ENCODE measurements at regions not wholly inside any gene's neighbourhood (a gene's known extent, or its start where the extent isn't known, plus 50 kb on each side); places are given as distances from the start of the nearest gene placed in this dataset.

GRCh38 chr13:32905864-32906180, 110.4 kb upstream of the KL start:
- peaks cover 35% of the 10 kb centered on the region for H3K4me1 Mint-ChIP-seq (ENCODE audit: insufficient read depth, unreplicated experiment)
- no peaks in the 10 kb centered on the region for H3K36me3 Mint-ChIP-seq (ENCODE audit: insufficient read depth, unreplicated experiment)
- CTCF ChIA-PET = interaction anchor here (0.7 kb wide), 1 partner anchor 164 kb away, joined by 4 read pairs; no protein-coding TSS in a partner anchor
- TF ChIP-seq CTCF (IDR thresholded peaks at IDR 0.05; ENCODE audit: unreplicated experiment) = no peak
- no peak overlapping the region for H3K27ac Mint-ChIP-seq (ENCODE audit: low read depth, unreplicated experiment)
- BruUV-seq (replicated peaks) = no TSS peak
- no peak overlapping the region for H3K4me3 Mint-ChIP-seq (ENCODE audit: unreplicated experiment)
- H3K9me3 Mint-ChIP-seq (ENCODE audit: unreplicated experiment) = no peaks in the 10 kb centered on the region
- H3K27me3 Mint-ChIP-seq (ENCODE audit: insufficient read depth, unreplicated experiment) = no peaks in the 10 kb centered on the region
- intact Hi-C loops (cut with micrococcal nuclease) = loop anchor here (10.0 kb wide), 1 partner anchor 91 kb away; no protein-coding TSS in a partner anchor
- POLR2A ChIA-PET = interaction anchor here (1.1 kb wide), 1 partner anchor 9 kb away, joined by 9 read pairs; no protein-coding TSS in a partner anchor
- DNase-seq (ENCODE audit: unreplicated experiment) = no peak

GRCh38 chr13:32907211-32907610, 109.0 kb upstream of the KL start:
- intact Hi-C loops (cut with micrococcal nuclease) = loop anchor here (10.0 kb wide), 1 partner anchor 92 kb away; no protein-coding TSS in a partner anchor
- ChIA-PET CTCF (no interaction called here), POLR2A (no interaction called here)
- H3K9me3 Mint-ChIP-seq (ENCODE audit: unreplicated experiment) = no peaks in the 10 kb centered on the region
- no peak overlapping the region for H3K4me3 Mint-ChIP-seq (ENCODE audit: unreplicated experiment)
- H3K27ac Mint-ChIP-seq (ENCODE audit: low read depth, unreplicated experiment) = no peak overlapping the region
- H3K36me3 Mint-ChIP-seq (ENCODE audit: insufficient read depth, unreplicated experiment) = no peaks in the 10 kb centered on the region
- DNase-seq (ENCODE audit: unreplicated experiment) = no peak
- peaks cover 21% of the 10 kb centered on the region for H3K4me1 Mint-ChIP-seq (ENCODE audit: insufficient read depth, unreplicated experiment)
- no peaks in the 10 kb centered on the region for H3K27me3 Mint-ChIP-seq (ENCODE audit: insufficient read depth, unreplicated experiment)
- TF ChIP-seq CTCF (IDR thresholded peaks at IDR 0.05; ENCODE audit: unreplicated experiment) = no peak
- BruUV-seq (replicated peaks) = no TSS peak

- no peak overlapping the region for H3K27ac Mint-ChIP-seq (ENCODE audit: low read depth, unreplicated experiment)
- DNase-seq (ENCODE audit: unreplicated experiment) = no peak
- no peaks in the 10 kb centered on the region for H3K27me3 Mint-ChIP-seq (ENCODE audit: insufficient read depth, unreplicated experiment)
- ChIA-PET CTCF (interaction anchor here (0.6 to 1.8 kb wide), 6 partner anchors 9 to 323 kb away, joined by 3 to 5 read pairs (median 4); no protein-coding TSS in a partner anchor), POLR2A (interaction anchor here (1.0 to 1.2 kb wide), 2 partner anchors 9 to 30 kb away, joined by 3 read pairs; no protein-coding TSS in a partner anchor)
- no TSS peak for BruUV-seq (replicated peaks)
- no peak overlapping the region for H3K4me3 Mint-ChIP-seq (ENCODE audit: unreplicated experiment)
- intact Hi-C loops (cut with micrococcal nuclease) = loop anchor here (2.0 kb wide), 1 partner anchor 242 kb away; no protein-coding TSS in a partner anchor
- no peaks in the 10 kb centered on the region for H3K9me3 Mint-ChIP-seq (ENCODE audit: unreplicated experiment)
- H3K4me1 Mint-ChIP-seq (ENCODE audit: insufficient read depth, unreplicated experiment) = peaks cover 6% of the 10 kb centered on the region
- no peak for TF ChIP-seq CTCF (IDR thresholded peaks at IDR 0.05; ENCODE audit: unreplicated experiment)
- no peaks in the 10 kb centered on the region for H3K36me3 Mint-ChIP-seq (ENCODE audit: insufficient read depth, unreplicated experiment)
Measured at GRCh38 chr13:32910530-32910929, 105.7 kb upstream of the KL start.

- Mint-ChIP-seq H3K4me3 (ENCODE audit: unreplicated experiment) (no peak overlapping the region), H3K4me1 (ENCODE audit: insufficient read depth, unreplicated experiment) (no peaks in the 10 kb centered on the region), H3K36me3 (ENCODE audit: insufficient read depth, unreplicated experiment) (no peaks in the 10 kb centered on the region), H3K27me3 (ENCODE audit: insufficient read depth, unreplicated experiment) (no peaks in the 10 kb centered on the region), H3K9me3 (ENCODE audit: unreplicated experiment) (peaks cover 4% of the 10 kb centered on the region), H3K27ac (ENCODE audit: low read depth, unreplicated experiment) (no peak overlapping the region)
- intact Hi-C loops (cut with micrococcal nuclease) = loop anchor here (1.0 to 2.0 kb wide), 2 partner anchors 243 to 324 kb away; no protein-coding TSS in a partner anchor
- peak; percentile 29 for TF ChIP-seq CTCF (IDR thresholded peaks at IDR 0.05; ENCODE audit: unreplicated experiment)
- CTCF ChIA-PET = interaction anchor here (0.8 to 1.8 kb wide), 7 partner anchors 13 to 324 kb away, joined by 3 to 6 read pairs (median 4); no protein-coding TSS in a partner anchor
- peak; percentile 72 for DNase-seq (ENCODE audit: unreplicated experiment)
- no TSS peak for BruUV-seq (replicated peaks)
- POLR2A ChIA-PET = interaction anchor here (1.0 kb wide), 1 partner anchor 31 kb away, joined by 3 read pairs; no protein-coding TSS in a partner anchor
Measured at GRCh38 chr13:32911506-32911905, 104.7 kb upstream of the KL start.

Measured in MCF 10A (cell line).